NCI-H2227 (cell line): ENCODE measurements at regions not wholly inside any gene's neighbourhood (a gene's known extent, or its start where the extent isn't known, plus 50 kb on each side); places are given as distances from the start of the nearest gene placed in this dataset.

Source experiments
- DNase-seq: peaks from one replicate; lab custom pipeline; 2025; ENCODE audit not compliant: unreplicated experiment; lab: John Stamatoyannopoulos, UW

DNA sequence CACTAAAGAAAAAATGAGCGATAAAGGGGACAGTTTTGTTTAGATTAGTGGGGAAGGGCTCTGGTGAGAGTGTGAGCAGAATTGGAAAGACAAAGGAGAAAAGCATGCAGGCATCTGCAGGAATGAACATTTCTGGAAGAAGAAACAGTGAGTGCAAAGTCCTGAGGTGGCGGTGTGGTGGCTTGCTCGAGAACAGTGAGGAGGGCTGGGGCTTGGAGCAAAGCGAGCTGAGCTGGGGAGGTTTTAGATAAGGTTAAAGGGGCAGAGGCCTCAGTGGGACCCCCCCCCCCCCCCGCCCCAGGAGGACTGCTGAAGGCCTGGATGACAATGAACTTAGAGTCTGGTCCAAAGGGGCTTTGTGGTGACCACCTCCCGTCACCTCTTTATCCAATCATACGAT lies 202.7 kb upstream of the MVB12B start:
- DNase-seq, result no peak

DNA sequence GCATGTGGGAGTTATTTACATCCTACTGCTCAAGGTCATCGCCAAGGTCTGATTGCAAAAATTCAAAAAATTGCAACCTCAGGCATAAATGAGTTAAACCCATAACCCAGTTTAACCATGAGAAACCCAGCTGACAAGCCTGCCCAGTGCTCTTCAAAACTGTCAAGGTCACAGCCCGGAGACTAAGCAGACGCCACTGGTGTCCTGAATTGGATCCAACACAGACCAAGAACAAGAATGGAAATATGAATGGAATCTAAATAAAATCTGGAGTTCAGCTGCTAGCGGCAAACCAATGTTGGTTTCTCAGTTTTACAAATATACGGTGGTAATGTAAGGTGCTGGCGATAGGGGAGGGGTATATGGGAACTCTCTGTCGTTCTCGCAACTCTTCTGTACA lies 201.5 kb upstream of the MVB12B start:
- no peak for DNase-seq

DNA sequence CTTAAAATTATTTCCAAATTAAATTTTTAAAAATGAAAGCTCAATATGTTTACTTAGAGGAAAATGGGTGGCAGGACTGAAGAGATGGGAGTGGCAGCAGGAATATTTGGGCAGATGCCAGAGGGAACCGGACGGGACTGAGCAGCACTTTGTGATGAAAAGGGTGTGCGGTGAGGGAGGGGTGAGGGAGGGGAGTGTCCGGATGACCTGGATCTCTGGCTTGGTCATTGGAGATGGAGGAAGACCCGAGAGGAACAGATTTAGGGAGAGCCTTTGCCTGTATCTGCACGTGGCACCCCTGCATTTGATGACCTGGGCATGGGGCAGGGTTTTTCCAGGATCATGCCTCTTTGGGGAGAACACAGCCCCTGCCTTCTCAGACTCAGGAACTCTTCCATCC lies 201.1 kb upstream of the MVB12B start:
- DNase-seq, result no peak

DNA sequence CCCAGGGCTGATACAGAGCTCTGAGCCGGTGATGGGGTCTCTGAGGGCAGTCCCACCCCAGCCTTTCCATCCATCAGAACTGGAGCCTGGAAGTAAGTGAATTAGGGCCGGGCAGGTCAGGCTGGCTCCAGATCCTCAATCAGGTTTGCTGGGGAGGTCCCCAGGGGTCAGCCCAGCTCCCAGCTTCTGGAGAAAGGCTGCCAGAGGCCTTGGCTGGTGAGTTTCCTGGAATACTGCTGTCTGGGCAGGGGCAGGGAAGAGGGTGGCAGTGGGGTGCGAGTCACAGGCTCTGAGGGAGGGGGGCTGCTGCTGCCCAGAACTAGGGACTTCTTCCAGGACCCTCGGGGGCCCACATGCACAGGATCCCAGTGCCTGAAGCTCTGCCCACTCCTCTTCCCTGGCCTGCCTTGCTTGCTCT lies 200.6 kb upstream of the MVB12B start:
- no peak for DNase-seq

GRCh38 chr9:126126807-126127206 lies 199.8 kb upstream of the MVB12B start:
- no peak for DNase-seq

DNA sequence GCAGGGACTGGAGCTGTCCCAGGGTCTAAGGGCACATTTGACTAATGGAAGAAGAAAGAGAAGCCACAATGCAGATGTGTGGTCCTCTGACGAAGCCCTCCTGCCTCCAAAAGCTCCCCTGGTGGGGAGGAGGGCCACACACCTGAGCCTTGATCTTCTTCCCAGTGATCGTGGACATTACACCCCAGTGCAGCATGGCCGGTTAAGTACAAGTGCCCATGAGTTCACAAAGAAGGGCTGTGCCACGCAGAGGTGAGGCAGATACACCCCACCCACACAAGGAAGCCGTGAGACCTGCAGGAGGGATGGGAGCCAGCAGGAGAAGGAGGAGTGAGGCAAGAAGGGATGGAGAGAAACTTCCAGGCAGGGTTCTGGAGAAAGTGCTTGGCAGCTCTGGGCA lies 199.0 kb upstream of the MVB12B start:
- DNase-seq, result no peak

GRCh38 chr9:126128494-126129142 lies 198.0 kb upstream of the MVB12B start:
- DNase-seq, result no peak

DNA sequence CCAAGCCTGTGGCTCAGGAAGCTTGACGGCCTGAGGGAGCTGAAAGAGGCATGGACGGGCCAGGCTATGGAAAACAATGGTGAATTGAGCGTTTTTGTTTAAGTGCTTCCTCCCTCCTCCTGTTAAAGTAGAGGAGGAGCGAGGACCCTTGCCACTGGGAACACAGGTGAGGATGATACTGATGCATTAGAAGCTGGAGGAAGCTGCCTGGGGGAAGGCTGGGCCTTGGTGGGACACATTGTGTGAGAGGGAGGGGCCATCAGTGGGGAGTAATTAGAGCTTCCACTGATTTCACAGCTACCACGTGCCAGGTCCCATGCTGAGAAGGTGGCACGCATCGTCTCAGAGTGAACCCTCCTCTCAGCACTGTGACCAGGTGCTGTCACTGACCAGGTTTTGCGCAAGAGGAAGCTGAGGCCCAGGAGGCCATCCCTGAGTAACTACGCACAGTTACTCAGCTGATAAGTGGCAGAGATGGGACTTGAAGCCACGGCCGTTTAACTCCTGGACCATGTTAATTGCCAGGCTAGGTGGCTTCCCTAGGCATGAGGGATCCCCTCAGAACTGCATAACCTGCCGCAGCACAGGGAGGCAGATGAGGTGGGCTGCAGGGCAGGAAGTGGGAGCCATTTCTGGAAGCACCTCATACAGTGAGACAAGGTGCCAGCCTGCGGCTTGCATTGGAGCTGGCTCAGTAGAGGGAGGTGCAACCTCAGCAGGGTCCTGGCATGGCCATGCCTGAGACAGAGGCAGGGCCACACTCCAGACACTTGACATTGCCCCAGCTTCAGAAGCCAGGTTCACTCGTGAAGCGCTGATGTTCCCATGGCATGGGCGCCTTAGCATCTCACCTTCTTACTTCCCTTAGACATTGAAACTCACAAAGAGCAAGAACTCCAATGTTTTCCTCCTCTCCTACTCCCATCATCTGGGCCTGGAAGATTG lies 195.3 kb upstream of the MVB12B start:
- no peak for DNase-seq

DNA sequence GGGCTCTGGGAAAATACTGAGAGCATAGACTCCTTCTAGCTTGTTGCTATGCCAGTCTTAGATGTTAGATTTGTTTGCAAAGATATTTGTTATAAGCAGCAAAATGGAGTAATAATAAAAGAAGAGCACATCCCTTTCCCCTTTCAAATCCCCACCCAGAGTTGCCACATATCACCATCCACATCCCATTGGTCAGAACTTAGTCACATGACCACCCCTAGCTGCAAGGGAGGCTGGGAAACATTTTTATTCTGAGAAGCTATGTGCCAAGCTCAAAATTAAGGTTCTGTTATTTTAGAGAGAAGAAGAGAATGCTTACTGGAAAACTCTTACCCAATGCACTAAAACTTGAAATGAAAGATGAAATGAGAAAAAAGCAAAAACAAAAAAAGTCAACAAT lies 193.9 kb upstream of the MVB12B start:
- DNase-seq, result no peak

DNA sequence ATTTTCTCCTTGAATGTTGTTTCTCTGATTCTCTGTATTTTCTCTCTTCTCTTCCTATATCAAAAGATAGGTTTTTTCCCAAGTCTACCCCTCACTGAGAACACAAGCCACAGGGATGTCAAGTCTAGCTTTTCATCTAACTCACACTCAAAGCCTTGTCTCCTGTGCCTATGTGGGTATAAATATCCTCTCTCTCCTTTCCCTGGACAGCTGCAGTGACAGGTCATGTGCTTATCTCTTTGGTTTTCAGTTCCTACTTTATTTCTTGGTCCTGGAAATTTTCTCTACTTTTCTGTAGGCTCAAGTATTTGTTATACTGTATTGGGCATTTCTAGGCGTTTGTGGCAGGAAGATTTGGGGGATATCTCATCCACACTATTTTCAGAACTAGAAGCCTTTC lies 182.4 kb upstream of the MVB12B start:
- DNase-seq, result no peak

- no peak for DNase-seq
Measured at GRCh38 chr9:126144603-126145456, 181.8 kb upstream of the MVB12B start.

- no peak for DNase-seq
Measured at GRCh38 chr9:126145887-126146253, 180.8 kb upstream of the MVB12B start.

DNA sequence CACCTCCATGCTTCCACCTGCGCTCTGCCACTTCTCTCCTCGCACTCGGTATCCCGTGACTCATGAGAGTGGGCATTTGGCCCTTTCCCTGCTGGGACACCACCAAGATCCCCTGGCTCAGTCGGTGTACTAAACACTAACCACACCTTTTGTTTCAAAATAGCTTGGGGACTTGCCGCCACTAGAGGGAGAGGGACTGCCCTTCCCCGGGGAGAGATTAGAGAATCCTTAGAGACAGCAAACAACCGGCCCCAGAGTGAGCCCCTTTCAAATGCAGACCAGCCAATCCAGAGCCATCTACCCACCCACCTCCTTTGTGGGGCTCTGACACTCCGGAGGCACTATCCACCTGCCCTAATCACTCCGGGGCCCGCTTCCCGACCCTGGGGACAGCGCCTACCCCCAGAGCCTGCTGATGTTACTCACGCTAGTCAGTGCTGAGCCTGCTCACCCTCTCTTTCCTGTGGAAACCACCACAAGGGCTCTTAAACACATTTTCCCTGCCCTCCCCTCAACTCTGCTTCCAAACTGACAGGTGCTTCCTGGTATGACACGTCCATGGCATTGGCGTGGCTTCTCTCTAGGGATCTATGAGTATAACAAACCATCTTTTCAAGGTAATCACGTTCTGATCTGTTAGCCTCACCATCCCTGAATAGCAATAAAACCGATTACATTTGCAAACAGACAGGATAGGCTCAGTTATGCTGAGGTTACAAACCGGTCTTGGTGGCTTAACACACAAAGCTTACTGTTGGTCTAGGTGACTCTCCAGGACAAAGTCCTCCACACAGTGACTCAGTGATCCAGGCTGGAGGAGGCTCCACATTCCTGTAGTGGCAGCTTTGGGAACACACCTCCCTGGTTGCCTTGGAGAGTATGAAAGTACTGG lies 180.1 kb upstream of the MVB12B start:
- no peak for DNase-seq

DNA sequence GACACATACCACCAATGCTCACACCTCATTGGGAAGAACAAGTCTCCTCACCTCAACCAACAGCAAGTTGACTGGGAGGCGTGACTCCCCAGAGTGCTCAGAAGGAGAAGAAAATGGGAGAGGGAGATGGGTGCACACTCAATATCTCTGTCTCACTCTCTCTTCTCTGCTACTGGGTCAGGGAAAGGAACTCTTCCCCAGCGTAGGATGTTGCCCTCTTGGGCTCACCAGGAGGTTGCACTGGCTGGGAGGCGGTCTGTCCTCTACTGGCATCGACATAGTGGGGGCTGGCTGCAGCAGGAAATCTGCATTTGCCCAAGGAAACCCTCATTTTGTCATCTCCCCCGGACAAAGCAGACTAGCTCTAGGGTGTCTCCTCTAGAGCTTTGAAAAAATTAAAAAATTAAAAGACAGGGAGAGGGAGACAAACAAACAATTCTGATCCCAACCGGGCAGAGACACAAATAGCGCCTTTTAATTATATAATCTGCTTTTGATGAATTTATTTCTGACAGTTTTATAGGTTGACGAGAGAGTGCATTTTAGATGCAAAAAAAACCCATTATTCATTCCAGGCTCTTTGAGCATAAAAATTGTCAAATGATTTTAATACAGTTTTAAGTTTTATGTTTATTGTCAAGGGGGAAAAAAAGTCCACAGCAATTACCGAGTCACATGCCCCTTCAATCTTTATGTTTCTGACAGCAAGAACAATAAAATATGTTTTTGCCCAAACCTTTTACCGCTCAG lies 179.3 kb upstream of the MVB12B start:
- no peak for DNase-seq

DNA sequence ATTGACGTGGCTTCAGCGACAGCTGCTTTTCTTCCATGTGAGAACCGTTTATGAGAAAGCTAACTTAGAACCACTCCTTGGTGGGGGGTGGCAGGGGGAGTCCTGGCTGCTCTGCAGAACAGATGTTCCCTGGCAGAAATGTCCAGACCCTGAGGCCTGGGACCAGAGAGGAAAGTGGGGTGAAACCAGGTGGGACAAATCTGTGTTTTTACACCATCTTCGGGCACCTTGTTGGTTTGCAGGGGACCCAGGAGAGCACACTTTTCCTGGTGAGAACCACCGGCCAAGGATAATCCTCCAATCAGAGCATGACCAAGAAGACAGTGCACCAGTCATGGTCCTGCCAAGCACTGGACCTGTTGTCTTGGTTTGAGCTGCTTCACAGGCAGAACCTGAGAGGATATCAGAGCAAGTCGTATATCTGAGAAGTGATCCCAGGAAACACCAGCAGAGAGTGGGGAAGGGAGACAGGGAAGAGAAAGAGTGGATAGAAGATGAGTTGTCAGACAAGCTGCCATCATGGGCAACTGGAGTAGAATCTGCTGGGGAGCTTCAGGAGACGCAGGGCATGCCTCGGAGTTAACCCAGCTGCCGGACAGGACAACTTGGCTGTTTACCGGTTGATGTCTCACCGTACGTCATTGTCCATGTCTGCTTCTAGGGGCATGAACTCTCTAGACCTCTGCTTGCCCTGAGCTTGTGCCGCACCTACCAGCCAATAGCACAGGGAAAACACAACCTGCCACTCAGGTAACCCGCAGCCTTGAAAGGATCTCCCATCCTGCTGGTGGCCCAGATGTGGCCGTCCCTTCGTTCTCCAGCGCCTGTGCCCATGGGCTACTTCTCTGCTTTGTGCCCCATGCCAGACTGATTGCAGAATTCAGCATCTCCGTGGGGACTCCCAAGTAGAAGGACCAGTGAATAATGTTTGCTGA lies 178.4 kb upstream of the MVB12B start:
- peak; percentile 1 for DNase-seq

DNA sequence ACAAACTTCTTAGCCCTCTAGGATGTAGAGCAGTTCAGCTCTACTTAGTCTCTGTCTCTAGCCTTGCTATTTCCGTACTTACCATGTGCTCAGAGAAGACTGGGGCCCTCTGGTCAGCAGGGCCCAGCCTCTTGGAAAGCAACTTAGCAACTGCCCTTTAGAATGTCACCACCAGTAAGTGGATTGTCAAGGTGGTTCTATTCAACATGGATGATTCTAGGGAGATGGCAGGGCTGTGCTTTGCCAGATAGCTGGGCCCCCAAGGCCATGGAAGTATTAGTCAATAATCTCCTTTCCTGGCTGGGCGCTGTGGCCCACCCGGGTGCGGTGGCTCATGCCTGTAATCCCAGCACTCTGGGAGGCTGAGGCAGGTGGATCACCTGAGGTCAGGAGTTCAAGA lies 177.6 kb upstream of the MVB12B start:
- no peak for DNase-seq

- DNase-seq, result no peak
Measured at GRCh38 chr9:126149661-126150060, 177.0 kb upstream of the MVB12B start.

DNA sequence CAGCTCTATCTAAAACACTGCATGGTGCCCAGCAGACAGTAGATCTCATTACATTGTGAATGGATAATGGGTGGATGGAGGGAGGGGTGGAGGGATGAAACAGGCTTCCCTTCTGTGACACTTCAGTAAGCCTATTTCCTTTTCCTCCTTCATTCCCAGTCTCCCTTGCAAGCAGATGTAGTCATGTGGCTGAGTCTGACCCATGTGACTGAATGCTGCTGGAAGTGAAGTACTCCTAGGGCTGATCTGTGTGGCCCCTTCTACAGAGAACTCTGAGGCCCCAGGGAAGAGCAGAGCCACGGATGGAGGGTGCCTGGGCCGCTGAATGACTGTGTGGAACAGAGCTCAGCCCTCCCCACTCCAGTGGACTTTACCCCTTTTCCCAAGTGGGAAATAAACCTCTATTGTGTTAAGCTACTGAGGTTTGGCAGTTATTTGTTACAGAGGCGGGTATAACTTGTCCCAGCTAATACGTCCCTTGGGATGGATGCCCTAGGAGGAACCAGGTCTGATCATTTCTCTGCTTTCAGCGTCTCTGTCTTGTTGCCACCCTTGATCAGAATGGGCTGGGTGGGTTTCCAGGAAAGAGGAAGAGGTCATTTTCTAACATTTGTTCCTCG lies 176.1 kb upstream of the MVB12B start:
- peak; percentile 8 for DNase-seq
